ENCODE measurements at regions not wholly inside any gene's neighbourhood (a gene's known extent, or its start where the extent isn't known, plus 50 kb on each side); places are given as distances from the start of the nearest gene placed in this dataset.

- H3K27me3 Mint-ChIP-seq (ENCODE audit: low read depth): no peaks in the 10 kb centered on the region
- H3K9me3 Mint-ChIP-seq: no peaks in the 10 kb centered on the region
- no peak overlapping the region for H3K4me3 Mint-ChIP-seq
- DNase-seq (ENCODE audit: low spot score): no peak
- ChIA-PET POLR2A (no interaction called here), CTCF (no interaction called here)
- no peaks in the 10 kb centered on the region for H3K36me3 Mint-ChIP-seq
- peaks cover 3% of the 10 kb centered on the region for H3K4me1 Mint-ChIP-seq
- H3K27ac Mint-ChIP-seq: no peak overlapping the region
- no peak for ATAC-seq
- TF ChIP-seq NR3C1 (CRISPR knock-in tag; conservative IDR thresholded peaks at IDR 0.05; ENCODE audit: low read depth) (no peak), FOXJ3 (CRISPR knock-in tag; IDR thresholded peaks at IDR 0.05; ENCODE audit: borderline replicate concordance) (no peak), NFATC4 (CRISPR knock-in tag; IDR thresholded peaks at IDR 0.05) (no peak), CBFB (CRISPR knock-in tag; IDR thresholded peaks at IDR 0.05; ENCODE audit: low read depth) (no peak), FOXK1 (CRISPR knock-in tag; IDR thresholded peaks at IDR 0.05) (no peak), GRHL2 (CRISPR knock-in tag; IDR thresholded peaks at IDR 0.05; ENCODE audit: insufficient replicate concordance, severe bottlenecking) (no peak), ZNF219 (CRISPR knock-in tag; IDR thresholded peaks at IDR 0.05; ENCODE audit: borderline replicate concordance) (no peak), AFF4 (CRISPR knock-in tag; IDR thresholded peaks at IDR 0.05; ENCODE audit: borderline replicate concordance) (no peak), SOX15 (CRISPR knock-in tag; IDR thresholded peaks at IDR 0.05) (no peak), MXD4 (CRISPR knock-in tag; IDR thresholded peaks at IDR 0.05; ENCODE audit: borderline replicate concordance) (no peak), RELA (CRISPR knock-in tag; IDR thresholded peaks at IDR 0.05; ENCODE audit: borderline replicate concordance) (no peak), USF2 (CRISPR knock-in tag; IDR thresholded peaks at IDR 0.05) (no peak), JAZF1 (CRISPR knock-in tag; IDR thresholded peaks at IDR 0.05) (no peak)
- TF ChIP-seq, protein P1, sequence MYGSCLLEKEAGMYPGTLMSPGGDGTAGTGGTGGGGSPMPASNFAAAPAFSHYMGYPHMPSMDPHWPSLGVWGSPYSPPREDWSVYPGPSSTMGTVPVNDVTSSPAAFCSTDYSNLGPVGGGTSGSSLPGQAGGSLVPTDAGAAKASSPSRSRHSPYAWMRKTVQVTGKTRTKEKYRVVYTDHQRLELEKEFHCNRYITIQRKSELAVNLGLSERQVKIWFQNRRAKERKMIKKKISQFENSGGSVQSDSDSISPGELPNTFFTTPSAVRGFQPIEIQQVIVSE (CRISPR knock-in tag; IDR thresholded peaks at IDR 0.05; ENCODE audit: borderline replicate concordance): no peak
- TF ChIP-seq, protein P2, sequence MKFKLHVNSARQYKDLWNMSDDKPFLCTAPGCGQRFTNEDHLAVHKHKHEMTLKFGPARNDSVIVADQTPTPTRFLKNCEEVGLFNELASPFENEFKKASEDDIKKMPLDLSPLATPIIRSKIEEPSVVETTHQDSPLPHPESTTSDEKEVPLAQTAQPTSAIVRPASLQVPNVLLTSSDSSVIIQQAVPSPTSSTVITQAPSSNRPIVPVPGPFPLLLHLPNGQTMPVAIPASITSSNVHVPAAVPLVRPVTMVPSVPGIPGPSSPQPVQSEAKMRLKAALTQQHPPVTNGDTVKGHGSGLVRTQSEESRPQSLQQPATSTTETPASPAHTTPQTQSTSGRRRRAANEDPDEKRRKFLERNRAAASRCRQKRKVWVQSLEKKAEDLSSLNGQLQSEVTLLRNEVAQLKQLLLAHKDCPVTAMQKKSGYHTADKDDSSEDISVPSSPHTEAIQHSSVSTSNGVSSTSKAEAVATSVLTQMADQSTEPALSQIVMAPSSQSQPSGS (CRISPR knock-in tag; IDR thresholded peaks at IDR 0.05; ENCODE audit: borderline replicate concordance, low read depth): no peak
- TF ChIP-seq, protein P3, sequence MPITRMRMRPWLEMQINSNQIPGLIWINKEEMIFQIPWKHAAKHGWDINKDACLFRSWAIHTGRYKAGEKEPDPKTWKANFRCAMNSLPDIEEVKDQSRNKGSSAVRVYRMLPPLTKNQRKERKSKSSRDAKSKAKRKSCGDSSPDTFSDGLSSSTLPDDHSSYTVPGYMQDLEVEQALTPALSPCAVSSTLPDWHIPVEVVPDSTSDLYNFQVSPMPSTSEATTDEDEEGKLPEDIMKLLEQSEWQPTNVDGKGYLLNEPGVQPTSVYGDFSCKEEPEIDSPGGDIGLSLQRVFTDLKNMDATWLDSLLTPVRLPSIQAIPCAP (CRISPR knock-in tag; IDR thresholded peaks at IDR 0.05): no peak
These were observed 221.1 kb upstream of the THBS1 start for GRCh38 chr15:39359771-39360170.

DNA sequence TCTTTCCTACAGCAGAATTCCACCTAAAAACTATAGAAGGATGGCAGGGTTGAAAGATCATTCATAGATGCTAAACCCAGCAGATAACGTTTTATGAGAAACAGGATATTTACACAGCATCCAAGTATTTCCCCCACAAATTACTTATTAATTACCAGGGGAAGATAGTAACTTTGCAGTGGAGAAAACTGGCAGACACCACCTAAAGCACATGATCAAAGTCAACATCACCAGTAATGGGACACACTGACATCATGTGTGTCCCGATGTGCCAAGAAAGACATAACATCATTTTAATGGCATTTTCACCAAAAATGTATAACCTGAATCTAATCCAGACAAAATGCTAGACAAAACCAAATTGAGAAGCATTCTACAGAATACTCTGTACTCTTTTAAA, 220.4 kb upstream of the THBS1 start:
- Mint-ChIP-seq H3K4me1 (peaks cover 3% of the 10 kb centered on the region), H3K27ac (no peak overlapping the region), H3K9me3 (no peaks in the 10 kb centered on the region), H3K27me3 (ENCODE audit: low read depth) (no peaks in the 10 kb centered on the region), H3K36me3 (no peaks in the 10 kb centered on the region), H3K4me3 (no peak overlapping the region)
- no peak for DNase-seq (ENCODE audit: low spot score)
- ChIA-PET CTCF (no interaction called here), POLR2A (no interaction called here)
- no peak for ATAC-seq
- TF ChIP-seq TEAD1 (CRISPR knock-in tag; IDR thresholded peaks at IDR 0.05) (no peak), FOXP1 (CRISPR knock-in tag; IDR thresholded peaks at IDR 0.05; ENCODE audit: borderline replicate concordance) (no peak), SMAD3 (CRISPR knock-in tag; IDR thresholded peaks at IDR 0.05; ENCODE audit: borderline replicate concordance) (no peak), SMAD4 (CRISPR knock-in tag; IDR thresholded peaks at IDR 0.05) (no peak), EMX1 (CRISPR knock-in tag; IDR thresholded peaks at IDR 0.05) (no peak), ATF3 (CRISPR knock-in tag; conservative IDR thresholded peaks at IDR 0.05) (no peak), ZNF263 (CRISPR knock-in tag; IDR thresholded peaks at IDR 0.05; ENCODE audit: low read depth) (no peak), RELA (CRISPR knock-in tag; IDR thresholded peaks at IDR 0.05; ENCODE audit: borderline replicate concordance) (no peak), CBFB (CRISPR knock-in tag; IDR thresholded peaks at IDR 0.05; ENCODE audit: low read depth) (no peak)
- TF ChIP-seq, protein P4, sequence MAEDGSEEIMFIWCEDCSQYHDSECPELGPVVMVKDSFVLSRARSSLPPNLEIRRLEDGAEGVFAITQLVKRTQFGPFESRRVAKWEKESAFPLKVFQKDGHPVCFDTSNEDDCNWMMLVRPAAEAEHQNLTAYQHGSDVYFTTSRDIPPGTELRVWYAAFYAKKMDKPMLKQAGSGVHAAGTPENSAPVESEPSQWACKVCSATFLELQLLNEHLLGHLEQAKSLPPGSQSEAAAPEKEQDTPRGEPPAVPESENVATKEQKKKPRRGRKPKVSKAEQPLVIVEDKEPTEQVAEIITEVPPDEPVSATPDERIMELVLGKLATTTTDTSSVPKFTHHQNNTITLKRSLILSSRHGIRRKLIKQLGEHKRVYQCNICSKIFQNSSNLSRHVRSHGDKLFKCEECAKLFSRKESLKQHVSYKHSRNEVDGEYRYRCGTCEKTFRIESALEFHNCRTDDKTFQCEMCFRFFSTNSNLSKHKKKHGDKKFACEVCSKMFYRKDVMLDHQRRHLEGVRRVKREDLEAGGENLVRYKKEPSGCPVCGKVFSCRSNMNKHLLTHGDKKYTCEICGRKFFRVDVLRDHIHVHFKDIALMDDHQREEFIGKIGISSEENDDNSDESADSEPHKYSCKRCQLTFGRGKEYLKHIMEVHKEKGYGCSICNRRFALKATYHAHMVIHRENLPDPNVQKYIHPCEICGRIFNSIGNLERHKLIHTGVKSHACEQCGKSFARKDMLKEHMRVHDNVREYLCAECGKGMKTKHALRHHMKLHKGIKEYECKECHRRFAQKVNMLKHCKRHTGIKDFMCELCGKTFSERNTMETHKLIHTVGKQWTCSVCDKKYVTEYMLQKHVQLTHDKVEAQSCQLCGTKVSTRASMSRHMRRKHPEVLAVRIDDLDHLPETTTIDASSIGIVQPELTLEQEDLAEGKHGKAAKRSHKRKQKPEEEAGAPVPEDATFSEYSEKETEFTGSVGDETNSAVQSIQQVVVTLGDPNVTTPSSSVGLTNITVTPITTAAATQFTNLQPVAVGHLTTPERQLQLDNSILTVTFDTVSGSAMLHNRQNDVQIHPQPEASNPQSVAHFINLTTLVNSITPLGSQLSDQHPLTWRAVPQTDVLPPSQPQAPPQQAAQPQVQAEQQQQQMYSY (CRISPR knock-in tag; IDR thresholded peaks at IDR 0.05): no peak
- TF ChIP-seq, protein P3 (CRISPR knock-in tag; IDR thresholded peaks at IDR 0.05): no peak
